Sigmoid colon (tissue), 4 donors: ENCODE measurements at regions not wholly inside any gene's neighbourhood (a gene's known extent, or its start where the extent isn't known, plus 50 kb on each side); places are given as distances from the start of the nearest gene placed in this dataset.

Experiments
- POLR2AphosphoS5 ChIP-seq, 4 donors: sonication (generic); formaldehyde crosslinking; IDR thresholded peaks; one replicate each; pipeline ENCODE4 v1.6.1; 2017; ENCODE audit warnings: antibody characterized with exemption in 4 of 4
- TF ChIP-seq, protein P1 (sequence below), 4 experiments: fragments of 450-650 bp in 3 of 4; fragments of 200-600 bp in 1 of 4; IDR thresholded peaks; one replicate each; pipeline ENCODE4 v1.5.1; 2016 to 2019; ENCODE audit warnings: antibody characterized with exemption in 4 of 4, mild to moderate bottlenecking in 3 of 4, moderate library complexity in 2 of 4

DNA sequence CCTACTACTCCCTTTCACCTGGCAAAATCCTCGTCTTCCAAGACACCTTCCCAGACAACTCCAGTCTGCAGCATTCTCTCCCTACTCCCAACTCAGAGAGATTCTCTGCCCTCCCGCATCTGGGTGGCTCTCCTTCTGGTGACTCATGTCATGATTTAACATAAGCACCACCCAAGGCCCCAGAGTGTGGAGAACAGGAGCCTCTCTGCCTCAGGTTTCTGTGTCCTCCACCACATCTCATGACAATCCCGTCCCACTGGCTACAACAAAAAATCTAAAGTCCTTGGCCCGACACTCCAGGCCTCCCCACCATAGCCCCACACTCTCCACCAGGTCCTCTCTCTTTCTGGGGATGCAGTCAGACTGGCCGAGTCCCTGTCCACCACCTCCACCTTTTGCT is 197.1 kb downstream of the BCL11A start:
- no peak for TF ChIP-seq POLR2AphosphoS5 (IDR thresholded peaks at IDR 0.05)
- TF ChIP-seq, protein P1, sequence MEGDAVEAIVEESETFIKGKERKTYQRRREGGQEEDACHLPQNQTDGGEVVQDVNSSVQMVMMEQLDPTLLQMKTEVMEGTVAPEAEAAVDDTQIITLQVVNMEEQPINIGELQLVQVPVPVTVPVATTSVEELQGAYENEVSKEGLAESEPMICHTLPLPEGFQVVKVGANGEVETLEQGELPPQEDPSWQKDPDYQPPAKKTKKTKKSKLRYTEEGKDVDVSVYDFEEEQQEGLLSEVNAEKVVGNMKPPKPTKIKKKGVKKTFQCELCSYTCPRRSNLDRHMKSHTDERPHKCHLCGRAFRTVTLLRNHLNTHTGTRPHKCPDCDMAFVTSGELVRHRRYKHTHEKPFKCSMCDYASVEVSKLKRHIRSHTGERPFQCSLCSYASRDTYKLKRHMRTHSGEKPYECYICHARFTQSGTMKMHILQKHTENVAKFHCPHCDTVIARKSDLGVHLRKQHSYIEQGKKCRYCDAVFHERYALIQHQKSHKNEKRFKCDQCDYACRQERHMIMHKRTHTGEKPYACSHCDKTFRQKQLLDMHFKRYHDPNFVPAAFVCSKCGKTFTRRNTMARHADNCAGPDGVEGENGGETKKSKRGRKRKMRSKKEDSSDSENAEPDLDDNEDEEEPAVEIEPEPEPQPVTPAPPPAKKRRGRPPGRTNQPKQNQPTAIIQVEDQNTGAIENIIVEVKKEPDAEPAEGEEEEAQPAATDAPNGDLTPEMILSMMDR (IDR thresholded peaks at IDR 0.05) = no peak
